ENCODE measurements at regions not wholly inside any gene's neighbourhood (a gene's known extent, or its start where the extent isn't known, plus 50 kb on each side); places are given as distances from the start of the nearest gene placed in this dataset.

GRCh38 chr14:97543816-97544215, 746.6 kb downstream of the VRK1 start:
- Histone ChIP-seq H3K4me1 (ENCODE audit: control insufficient read depth, insufficient read depth, low read length) (no peaks in the 10 kb centered on the region), H3K56ac (ENCODE audit: extremely low read depth, insufficient read depth, low read length) (no peak overlapping the region), H4K5ac (ENCODE audit: low read depth, low read length) (no peak overlapping the region), H3K18ac (ENCODE audit: low read depth, low read length) (no peak overlapping the region), H3K4me2 (ENCODE audit: low read depth, low read length) (no peak overlapping the region), H2BK20ac (ENCODE audit: low read depth, low read length) (no peak overlapping the region), H3K9me3 (ENCODE audit: control insufficient read depth, insufficient read depth, low read length) (peaks cover 38% of the 10 kb centered on the region), H3K9ac (ENCODE audit: low read depth, low read length) (no peak overlapping the region), H3K36me3 (ENCODE audit: control insufficient read depth, insufficient read depth, low read length) (no peaks in the 10 kb centered on the region), H4K91ac (ENCODE audit: insufficient read depth, low read depth, low read length) (no peak overlapping the region), H3K9me1 (ENCODE audit: insufficient read depth, low read length) (no peaks in the 10 kb centered on the region), H3K4ac (ENCODE audit: low read depth, low read length) (no peak overlapping the region), H3K23ac (ENCODE audit: low read depth, low read length) (no peak overlapping the region), H3K27me3 (ENCODE audit: control insufficient read depth, insufficient read depth, low read length) (no peaks in the 10 kb centered on the region), H2AK9ac (replicated peaks; ENCODE audit: low read depth, low read length, poor library complexity) (no peak overlapping the region), H2BK15ac (ENCODE audit: low read depth, low read length) (no peak overlapping the region), H3K79me1 (ENCODE audit: low read depth in 1 of 2, low read length in 2 of 2) (no peaks in the 10 kb centered on the region), H4K20me1 (ENCODE audit: insufficient read depth, low read length) (no peaks in the 10 kb centered on the region), H3K4me3 (ENCODE audit: insufficient read depth, low read depth, low read length) (no peak overlapping the region), H2AFZ (replicated peaks; ENCODE audit: low read length, poor library complexity) (no peak overlapping the region), H3K27ac (ENCODE audit: insufficient read depth, low read length) (no peak overlapping the region), H2BK5ac (ENCODE audit: low read depth, low read length, poor library complexity, severe bottlenecking) (no peak overlapping the region), H4K8ac (ENCODE audit: low read depth in 2 of 2, low read length in 2 of 2) (no peak overlapping the region), H2AK5ac (ENCODE audit: low read depth, low read length) (no peak overlapping the region), H2BK120ac (ENCODE audit: low read depth, low read length) (no peak overlapping the region), H3K14ac (replicated peaks; ENCODE audit: low read depth, low read length) (no peak overlapping the region)
- in situ Hi-C loops (cut with MboI; ENCODE audit: low sequenced_read_pairs) (no loop called here), dilution Hi-C loops (cut with HindIII; ENCODE audit: low sequenced_read_pairs, unreplicated experiment) (no loop called here), intact Hi-C loops (cut with micrococcal nuclease) (no loop called here)
- no peak for TF ChIP-seq BHLHE40 (IDR thresholded peaks at IDR 0.05; ENCODE audit: low read depth, low read length)
- no peak for TF ChIP-seq SMC3 (IDR thresholded peaks at IDR 0.05; ENCODE audit: low read depth, low read length)
- TF ChIP-seq USF2 (IDR thresholded peaks at IDR 0.05; ENCODE audit: low read depth, low read length), result no peak
- TF ChIP-seq MXI1 (IDR thresholded peaks at IDR 0.05; ENCODE audit: borderline replicate concordance, low read depth, low read length), result no peak
- no peak for TF ChIP-seq CTCF (conservative IDR thresholded peaks at IDR 0.05; ENCODE audit: low read depth, low read length)
- TF ChIP-seq POLR2A (IDR thresholded peaks at IDR 0.05; ENCODE audit: low read depth, low read length), result no peak
- no peak for TF ChIP-seq CHD1 (IDR thresholded peaks at IDR 0.05; ENCODE audit: low read depth, low read length)
- TF ChIP-seq NFE2L2 (IDR thresholded peaks at IDR 0.05; ENCODE audit: low read depth, low read length), result no peak
- TF ChIP-seq RCOR1 (IDR thresholded peaks at IDR 0.05; ENCODE audit: insufficient replicate concordance, low read length), result no peak
- TF ChIP-seq FOS (IDR thresholded peaks at IDR 0.05; ENCODE audit: low read depth, low read length), result no peak
- TF ChIP-seq MAZ (IDR thresholded peaks at IDR 0.05; ENCODE audit: borderline replicate concordance, low read depth, low read length), result no peak
- no peak for TF ChIP-seq RFX5 (IDR thresholded peaks at IDR 0.05; ENCODE audit: low read depth, low read length)
- TF ChIP-seq CEBPB (IDR thresholded peaks at IDR 0.05; ENCODE audit: low read depth, low read length), result no peak
- TF ChIP-seq ELK1 (IDR thresholded peaks at IDR 0.05; ENCODE audit: borderline replicate concordance, low read depth, low read length), result no peak
- TF ChIP-seq RAD21 (IDR thresholded peaks at IDR 0.05; ENCODE audit: low read length), result no peak
- WGBS, 2 experiments (ENCODE audit: extremely low coverage in 2 of 2, insufficient read length in 1 of 2), result no CpG with 5 or more reads among the region's 1 CpG
- BruUV-seq (replicated peaks), result no TSS peak
- CTCF ChIA-PET, result no interaction called here
- DNase-seq (no peak), ATAC-seq (ENCODE audit: low read depth) (no peak)
- POLR2A ChIA-PET (ENCODE audit: unreplicated experiment), result no interaction called here

Measured in IMR-90 (cell line).